GM23338 (cell line): ENCODE measurements at regions not wholly inside any gene's neighbourhood (a gene's known extent, or its start where the extent isn't known, plus 50 kb on each side); places are given as distances from the start of the nearest gene placed in this dataset.

Experiments
- ATAC-seq: fragments of 200-7000 bp; cut with Tn5 transposase; 3 replicates; pipeline ENCODE4 v1.9.1; 2020
- DNase-seq: peaks from one replicate; pipeline ENCODE4 v3.0.0-alpha.2; 2015; ENCODE audit warnings: low spot score
- H2AFZ ChIP-seq: fragments of 200-600 bp; sonication (generic); 2 replicates; pipeline ENCODE4 v1.8.0; 2016; ENCODE audit warnings: antibody characterized with exemption, mild to moderate bottlenecking, moderate library complexity
- H3F3A ChIP-seq: fragments of 200-600 bp; sonication (generic); replicated peaks from 2 replicates; pipeline ENCODE4 v1.8.0; 2017; ENCODE audit warnings: antibody characterized with exemption, mixed run types, low read depth
- H3K27ac ChIP-seq: fragments of 200-600 bp; sonication (generic); 2 replicates; pipeline ENCODE4 v1.6.1; 2016; ENCODE audit warnings: low read depth
- H3K27me3 ChIP-seq: fragments of 200-600 bp; sonication (generic); 2 replicates; pipeline ENCODE4 v1.8.0; 2016; ENCODE audit warnings: mild to moderate bottlenecking, mixed run types, moderate library complexity; ENCODE audit not compliant: insufficient read depth
- H3K36me3 ChIP-seq: fragments of 200-600 bp; sonication (generic); 2 replicates; pipeline ENCODE4 v1.8.0; 2016; ENCODE audit warnings: mild to moderate bottlenecking; ENCODE audit not compliant: insufficient read depth
- H3K4me1 ChIP-seq: fragments of 200-600 bp; sonication (generic); 2 replicates; pipeline ENCODE4 v1.8.0; 2016; ENCODE audit warnings: mild to moderate bottlenecking, moderate library complexity; ENCODE audit not compliant: insufficient read depth
- H3K4me2 ChIP-seq: fragments of 200-600 bp; sonication (generic); 2 replicates; pipeline ENCODE4 v1.7.1; 2017; ENCODE audit warnings: mixed run types
- H3K4me3 ChIP-seq: fragments of 200-600 bp; sonication (generic); 2 replicates; pipeline ENCODE4 v1.6.1; 2016; ENCODE audit warnings: mixed run types
- H3K79me2 ChIP-seq: fragments of 200-600 bp; sonication (generic); replicated peaks from 2 replicates; pipeline ENCODE4 v1.8.0; 2017; ENCODE audit warnings: mild to moderate bottlenecking; ENCODE audit not compliant: insufficient read depth
- H3K9me2 ChIP-seq: fragments of 200-600 bp; sonication (generic); 2 replicates; pipeline ENCODE4 v1.8.0; 2017; ENCODE audit not compliant: insufficient read depth
- H4K20me1 ChIP-seq: fragments of 200-600 bp; sonication (generic); replicated peaks from 2 replicates; pipeline ENCODE4 v1.8.0; 2017; ENCODE audit warnings: mild to moderate bottlenecking; ENCODE audit not compliant: insufficient read depth
- H3K27ac Mint-ChIP-seq: 2 replicates; pipeline ENCODE4 v1.8.0; 2020; ENCODE audit warnings: inconsistent platforms, mild to moderate bottlenecking, moderate library complexity, mixed read lengths
- H3K27me3 Mint-ChIP-seq: 3 replicates; pipeline ENCODE4 v1.8.0; 2022; ENCODE audit warnings: low read depth, mild to moderate bottlenecking, moderate library complexity, mixed read lengths, inconsistent platforms; ENCODE audit not compliant: insufficient read depth, poor library complexity
- H3K36me3 Mint-ChIP-seq: 3 replicates; pipeline ENCODE4 v1.8.0; 2021; ENCODE audit warnings: low read depth, mild to moderate bottlenecking, inconsistent platforms, moderate library complexity, mixed read lengths
- H3K4me1 Mint-ChIP-seq: 3 replicates; pipeline ENCODE4 v1.8.0; 2020; ENCODE audit warnings: mild to moderate bottlenecking, inconsistent platforms, mixed read lengths
- H3K4me3 Mint-ChIP-seq: 3 replicates; pipeline ENCODE4 v1.8.0; 2021; ENCODE audit warnings: moderate library complexity, mild to moderate bottlenecking, inconsistent platforms, mixed read lengths
- H3K9me3 Mint-ChIP-seq: 3 replicates; pipeline ENCODE4 v1.8.0; 2020; ENCODE audit warnings: moderate library complexity, mild to moderate bottlenecking, inconsistent platforms, mixed read lengths
- POLR2AphosphoS5 ChIP-seq: IDR thresholded peaks from 2 replicates; pipeline ENCODE4 v1.6.1; 2016; ENCODE audit warnings: antibody characterized with exemption, low read depth
- ZNF331 ChIP-seq: fragments of 250-450 bp; sonication (Bioruptor Pico); IDR thresholded peaks from 2 replicates; pipeline ENCODE4 v1.5.0; 2020; ENCODE audit warnings: low read depth, mild to moderate bottlenecking, moderate library complexity
- TF ChIP-seq, protein P1 (sequence below): IDR thresholded peaks from one replicate; pipeline ENCODE4 v1.6.1; 2018; ENCODE audit warnings: antibody characterized with exemption; ENCODE audit not compliant: unreplicated experiment
- TF ChIP-seq, protein P2 (sequence below): IDR thresholded peaks from 2 replicates; pipeline ENCODE4 v1.6.1; 2016; ENCODE audit warnings: antibody characterized with exemption

DNA sequence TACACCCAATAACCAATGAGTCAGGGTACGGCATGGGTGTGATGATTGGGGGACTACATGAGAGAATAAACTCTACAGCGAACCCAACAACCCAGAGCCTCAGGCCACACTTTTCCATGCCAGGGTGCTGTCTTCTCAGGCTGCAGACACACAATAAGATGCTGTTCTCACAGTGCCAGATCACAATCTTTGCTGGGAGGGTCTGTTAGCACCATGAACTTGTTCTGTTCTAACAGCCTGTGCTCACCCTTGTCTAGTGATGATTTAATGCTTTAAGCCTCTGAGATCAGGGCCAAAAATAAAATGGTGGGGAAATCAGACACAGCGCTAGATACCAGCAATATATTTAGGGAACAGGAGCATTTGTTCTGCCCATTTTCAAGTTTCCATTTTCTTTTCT lies 621.9 kb upstream of the TBX3 start (continued):
- TF ChIP-seq, protein P1, sequence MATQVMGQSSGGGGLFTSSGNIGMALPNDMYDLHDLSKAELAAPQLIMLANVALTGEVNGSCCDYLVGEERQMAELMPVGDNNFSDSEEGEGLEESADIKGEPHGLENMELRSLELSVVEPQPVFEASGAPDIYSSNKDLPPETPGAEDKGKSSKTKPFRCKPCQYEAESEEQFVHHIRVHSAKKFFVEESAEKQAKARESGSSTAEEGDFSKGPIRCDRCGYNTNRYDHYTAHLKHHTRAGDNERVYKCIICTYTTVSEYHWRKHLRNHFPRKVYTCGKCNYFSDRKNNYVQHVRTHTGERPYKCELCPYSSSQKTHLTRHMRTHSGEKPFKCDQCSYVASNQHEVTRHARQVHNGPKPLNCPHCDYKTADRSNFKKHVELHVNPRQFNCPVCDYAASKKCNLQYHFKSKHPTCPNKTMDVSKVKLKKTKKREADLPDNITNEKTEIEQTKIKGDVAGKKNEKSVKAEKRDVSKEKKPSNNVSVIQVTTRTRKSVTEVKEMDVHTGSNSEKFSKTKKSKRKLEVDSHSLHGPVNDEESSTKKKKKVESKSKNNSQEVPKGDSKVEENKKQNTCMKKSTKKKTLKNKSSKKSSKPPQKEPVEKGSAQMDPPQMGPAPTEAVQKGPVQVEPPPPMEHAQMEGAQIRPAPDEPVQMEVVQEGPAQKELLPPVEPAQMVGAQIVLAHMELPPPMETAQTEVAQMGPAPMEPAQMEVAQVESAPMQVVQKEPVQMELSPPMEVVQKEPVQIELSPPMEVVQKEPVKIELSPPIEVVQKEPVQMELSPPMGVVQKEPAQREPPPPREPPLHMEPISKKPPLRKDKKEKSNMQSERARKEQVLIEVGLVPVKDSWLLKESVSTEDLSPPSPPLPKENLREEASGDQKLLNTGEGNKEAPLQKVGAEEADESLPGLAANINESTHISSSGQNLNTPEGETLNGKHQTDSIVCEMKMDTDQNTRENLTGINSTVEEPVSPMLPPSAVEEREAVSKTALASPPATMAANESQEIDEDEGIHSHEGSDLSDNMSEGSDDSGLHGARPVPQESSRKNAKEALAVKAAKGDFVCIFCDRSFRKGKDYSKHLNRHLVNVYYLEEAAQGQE, result no peak
- TF ChIP-seq, protein P2, sequence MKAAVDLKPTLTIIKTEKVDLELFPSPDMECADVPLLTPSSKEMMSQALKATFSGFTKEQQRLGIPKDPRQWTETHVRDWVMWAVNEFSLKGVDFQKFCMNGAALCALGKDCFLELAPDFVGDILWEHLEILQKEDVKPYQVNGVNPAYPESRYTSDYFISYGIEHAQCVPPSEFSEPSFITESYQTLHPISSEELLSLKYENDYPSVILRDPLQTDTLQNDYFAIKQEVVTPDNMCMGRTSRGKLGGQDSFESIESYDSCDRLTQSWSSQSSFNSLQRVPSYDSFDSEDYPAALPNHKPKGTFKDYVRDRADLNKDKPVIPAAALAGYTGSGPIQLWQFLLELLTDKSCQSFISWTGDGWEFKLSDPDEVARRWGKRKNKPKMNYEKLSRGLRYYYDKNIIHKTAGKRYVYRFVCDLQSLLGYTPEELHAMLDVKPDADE, result no peak

DNA sequence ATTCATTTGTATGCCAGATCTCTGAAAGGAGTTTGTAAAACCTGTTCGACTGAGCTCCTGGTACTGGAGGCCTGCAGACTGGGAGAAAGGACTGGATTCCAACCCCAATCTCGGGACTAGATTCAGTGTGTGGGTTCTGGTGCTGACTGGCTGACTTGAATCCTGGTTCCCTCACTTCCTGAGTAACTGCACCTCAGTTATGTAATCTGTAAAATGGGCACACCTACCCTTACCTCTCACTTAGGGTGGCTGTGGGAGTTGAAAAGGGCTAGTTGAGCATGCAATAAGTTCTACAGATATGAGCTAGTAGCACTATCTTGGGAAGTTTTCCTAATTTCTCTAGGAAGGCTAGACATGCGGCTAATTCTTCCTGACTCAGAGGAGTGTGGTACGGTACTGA lies 621.3 kb upstream of the TBX3 start:
- Mint-ChIP-seq H3K27me3 (peaks cover 5% of the 10 kb centered on the region), H3K4me3 (no peak overlapping the region), H3K36me3 (no peaks in the 10 kb centered on the region)

DNA sequence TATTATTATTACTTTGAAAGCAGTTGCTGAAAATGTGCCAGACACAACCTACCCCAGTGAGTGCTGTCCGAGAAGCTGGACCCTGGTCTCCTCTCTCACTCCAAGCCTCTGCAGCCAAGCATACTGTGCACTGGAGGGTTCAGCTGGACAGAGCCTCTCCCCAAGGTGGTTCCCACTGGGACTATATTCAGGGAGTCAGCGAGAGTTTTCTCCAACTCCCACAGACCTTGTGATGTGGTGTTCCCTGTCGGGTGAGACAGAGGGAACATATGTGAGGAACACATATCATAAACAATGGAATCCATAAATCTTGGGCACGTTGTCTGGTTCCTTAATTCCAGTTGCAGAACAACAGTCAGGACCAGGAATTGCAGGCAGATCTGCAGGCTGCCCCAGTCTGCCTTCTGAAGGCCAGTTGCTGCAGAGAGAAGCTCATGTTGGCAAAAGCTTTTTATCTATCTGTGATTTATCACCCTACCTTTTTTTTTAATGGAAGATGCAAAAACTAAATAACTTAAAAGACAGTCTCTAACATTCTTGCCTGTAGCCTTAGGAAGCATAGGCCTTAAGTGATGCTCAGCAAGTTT lies 619.8 kb upstream of the TBX3 start:
- Histone ChIP-seq H3K9me2 (peaks cover 2% of the 10 kb centered on the region; the same call in 1 of the 2 replicates), H3K27ac (no peak overlapping the region), H3K4me3 (no peak overlapping the region), H3K27me3 (no peaks in the 10 kb centered on the region), H4K20me1 (no peaks in the 10 kb centered on the region), H2AFZ (no peak overlapping the region), H3F3A (no peaks in the 10 kb centered on the region), H3K36me3 (no peaks in the 10 kb centered on the region), H3K79me2 (no peaks in the 10 kb centered on the region), H3K4me1 (no peaks in the 10 kb centered on the region), H3K4me2 (no peak overlapping the region)
- no peak for ATAC-seq
- Mint-ChIP-seq H3K36me3 (no peaks in the 10 kb centered on the region), H3K9me3 (no peaks in the 10 kb centered on the region), H3K4me1 (peaks cover 1% of the 10 kb centered on the region; the same call in 2 of the 3 replicates), H3K4me3 (no peak overlapping the region), H3K27ac (no peak overlapping the region), H3K27me3 (peaks cover 5% of the 10 kb centered on the region)
- DNase-seq, result no peak
- TF ChIP-seq POLR2AphosphoS5 (no peak), ZNF331 (CRISPR knock-in tag) (no peak)
- TF ChIP-seq, protein P2, result no peak

More for the DNA sequence above, 621.3 kb upstream of the TBX3 start:
- TF ChIP-seq, protein P2, result no peak
- Histone ChIP-seq H3K79me2 (no peaks in the 10 kb centered on the region), H3K36me3 (no peaks in the 10 kb centered on the region), H3K4me3 (no peak overlapping the region), H3F3A (no peaks in the 10 kb centered on the region), H3K27me3 (no peaks in the 10 kb centered on the region), H3K27ac (no peak overlapping the region), H3K9me2 (peaks cover 4% of the 10 kb centered on the region; the same call in 1 of the 2 replicates), H2AFZ (no peak overlapping the region), H4K20me1 (no peaks in the 10 kb centered on the region), H3K4me1 (no peaks in the 10 kb centered on the region), H3K4me2 (no peak overlapping the region)
- DNase-seq, result no peak
- Mint-ChIP-seq H3K27ac (no peak overlapping the region), H3K9me3 (no peaks in the 10 kb centered on the region), H3K4me1 (no peaks in the 10 kb centered on the region; the same call in 2 of the 3 replicates)
- ATAC-seq, result no peak; the same call in 2 of the 3 replicates
